Body of pancreas (tissue), 4 donors: ENCODE measurements at regions not wholly inside any gene's neighbourhood (a gene's known extent, or its start where the extent isn't known, plus 50 kb on each side); places are given as distances from the start of the nearest gene placed in this dataset.
"Not testable (repeated sequence)": the region's sequence is repeated elsewhere in the genome, so short reads cannot be mapped to it uniquely, and the experiment has no call there.

ENCODE experiments used
- ATAC-seq: fragments of 150-250 bp; one replicate; pipeline ENCODE4 v1.9.1; 2016
- DNase-seq, 4 donors: peaks; one replicate each; pipeline ENCODE4 v3.0.0-alpha.2; 2019
- H3K27ac ChIP-seq, 4 donors: fragments of 200-600 bp; sonication (generic); 1 replicate in 3 of 4; 2 replicates in 1 of 4; pipeline versions ENCODE4 v1.5.1 to v1.6.1; 2016 to 2019; ENCODE audit warnings: mild to moderate bottlenecking in 1 of 4, mixed read lengths in 1 of 4, moderate library complexity in 1 of 4
- H3K27me3 ChIP-seq, 2 donors: fragments of 200-600 bp; sonication (generic); one replicate each; pipeline ENCODE4 v1.6.0; 2016; ENCODE audit warnings: mild to moderate bottlenecking in 1 of 2
- H3K36me3 ChIP-seq, 2 donors: fragments of 200-600 bp; sonication (generic); replicated peaks in 1 of 2; 2 replicates each; pipeline ENCODE4 v1.5.1; 2016; ENCODE audit warnings: low read depth in 2 of 2; ENCODE audit not compliant: insufficient read depth in 1 of 2
- H3K4me1 ChIP-seq: fragments of 200-600 bp; sonication (generic); one replicate; pipeline ENCODE4 v1.6.0; 2016
- H3K4me3 ChIP-seq, 2 donors: fragments of 200-600 bp; sonication (generic); 1 replicate in 1 of 2; 2 replicates in 1 of 2; pipeline ENCODE4 v1.5.1; 2016 to 2019
- H3K9me3 ChIP-seq, 3 donors: fragments of 200-600 bp; sonication (generic); 1 replicate in 2 of 3; 2 replicates in 1 of 3; pipeline ENCODE4 v1.5.1; 2016
- CTCF ChIP-seq, 7 experiments: fragments of 450-650 bp in 4 of 7; fragments of 200-600 bp in 3 of 7; sonication (generic) in 3 of 7; IDR thresholded peaks; one replicate each; pipeline ENCODE4 v1.5.1; 2016 to 2019; ENCODE audit warnings: antibody characterized with exemption in 7 of 7
- POLR2A ChIP-seq, 3 donors: fragments of 450-650 bp; IDR thresholded peaks; one replicate each; pipeline ENCODE4 v1.6.1; 2016; ENCODE audit warnings: antibody characterized with exemption in 3 of 3, mild to moderate bottlenecking in 2 of 3
- WGBS, 2 donors: methylation state at CpG; one replicate each; pipeline ENCODE4 v1.1.5; 2017; 5-methylcytosine and 5-hydroxymethylcytosine counted together
- intact Hi-C: fragments of 100-400 bp; cut with DNase I; formaldehyde crosslinking; loops from one replicate; pipeline ENCODE4 v1.15.1; 2023

- H3K36me3 ChIP-seq: no peaks in the 10 kb centered on the region
- no peak overlapping the region for H3K27ac ChIP-seq
- WGBS, 2 donors: 83 to 89% methylated on average over 4 of the region's 4 CpGs
- ATAC-seq: no peak
- DNase-seq: no peak
- no peak overlapping the region for H3K4me3 ChIP-seq
- TF ChIP-seq POLR2A (IDR thresholded peaks at IDR 0.05) (no peak), CTCF (IDR thresholded peaks at IDR 0.05) (no peak)
- H3K9me3 ChIP-seq: no peaks in the 10 kb centered on the region
- no peaks in the 10 kb centered on the region for H3K4me1 ChIP-seq
- intact Hi-C loops: no loop called here
- no peaks in the 10 kb centered on the region for H3K27me3 ChIP-seq
Measured at GRCh38 chr1:213693864-213694263, 293.9 kb upstream of the PROX1 start.

GRCh38 chr1:213697192-213697802, 290.5 kb upstream of the PROX1 start:
- H3K4me1 ChIP-seq: no peaks in the 10 kb centered on the region
- ATAC-seq (no peak), DNase-seq (no peak)
- H3K27ac ChIP-seq: no peak overlapping the region
- intact Hi-C loops: no loop called here
- no peaks in the 10 kb centered on the region for H3K27me3 ChIP-seq
- no peaks in the 10 kb centered on the region for H3K36me3 ChIP-seq
- H3K9me3 ChIP-seq: no peaks in the 10 kb centered on the region
- no peak overlapping the region for H3K4me3 ChIP-seq
- 82 to 86% methylated on average over 4 of the region's 4 CpGs for WGBS, 2 donors
- no peak for TF ChIP-seq POLR2A (IDR thresholded peaks at IDR 0.05)
- no peak for TF ChIP-seq CTCF (IDR thresholded peaks at IDR 0.05)

GRCh38 chr1:213698092-213698702, 289.6 kb upstream of the PROX1 start:
- no peaks in the 10 kb centered on the region for H3K36me3 ChIP-seq
- no peak for ATAC-seq
- WGBS, 2 donors: 65 to 69% methylated on average over 5 of the region's 5 CpGs
- no peak for DNase-seq
- TF ChIP-seq CTCF (IDR thresholded peaks at IDR 0.05) (no peak), POLR2A (IDR thresholded peaks at IDR 0.05) (no peak)
- no peaks in the 10 kb centered on the region for H3K9me3 ChIP-seq
- H3K4me1 ChIP-seq: no peaks in the 10 kb centered on the region
- H3K27me3 ChIP-seq: no peaks in the 10 kb centered on the region
- no peak overlapping the region for H3K27ac ChIP-seq
- H3K4me3 ChIP-seq: no peak overlapping the region
- intact Hi-C loops: no loop called here

- ATAC-seq (no peak), DNase-seq (no peak)
- no peaks in the 10 kb centered on the region for H3K4me1 ChIP-seq
- intact Hi-C loops: no loop called here
- H3K27me3 ChIP-seq: no peaks in the 10 kb centered on the region
- TF ChIP-seq CTCF (IDR thresholded peaks at IDR 0.05) (no peak), POLR2A (IDR thresholded peaks at IDR 0.05) (no peak)
- no peaks in the 10 kb centered on the region for H3K9me3 ChIP-seq
- H3K27ac ChIP-seq: no peak overlapping the region
- no peaks in the 10 kb centered on the region for H3K36me3 ChIP-seq
- H3K4me3 ChIP-seq: no peak overlapping the region
Measured at GRCh38 chr1:213702703-213703102, 285.1 kb upstream of the PROX1 start.

- 51 to 61% methylated on average over 3 of the region's 3 CpGs for WGBS, 2 donors
- DNase-seq: peak in 1 of 4 donors; percentile 11
- H3K27ac ChIP-seq: no peak overlapping the region
- no peaks in the 10 kb centered on the region for H3K4me1 ChIP-seq
- H3K36me3 ChIP-seq: no peaks in the 10 kb centered on the region
- H3K9me3 ChIP-seq: no peaks in the 10 kb centered on the region
- no peak overlapping the region for H3K4me3 ChIP-seq
- ATAC-seq: no peak
- H3K27me3 ChIP-seq: no peaks in the 10 kb centered on the region
- intact Hi-C loops: no loop called here
- TF ChIP-seq CTCF (IDR thresholded peaks at IDR 0.05): no peak
- TF ChIP-seq POLR2A (IDR thresholded peaks at IDR 0.05): no peak
Measured at GRCh38 chr1:213704941-213705340, 282.8 kb upstream of the PROX1 start.

- DNase-seq, H3K36me3 ChIP-seq, H3K9me3 ChIP-seq, H3K27me3 ChIP-seq, H3K4me3 ChIP-seq, intact Hi-C loops, H3K4me1 ChIP-seq, H3K27ac ChIP-seq, ATAC-seq: not testable (repeated sequence)
- WGBS, 2 donors: 75% methylated on average over 7 of the region's 7 CpGs; no CpG with 5 or more reads in 1 of the 2 donors
Measured at GRCh38 chr1:213711833-213712490, 275.8 kb upstream of the PROX1 start.
